Left colon (tissue), 2 donors: ENCODE measurements at regions not wholly inside any gene's neighbourhood (a gene's known extent, or its start where the extent isn't known, plus 50 kb on each side); places are given as distances from the start of the nearest gene placed in this dataset.

Source experiments
- ATAC-seq: fragments of 200-7000 bp; cut with Tn5 transposase; one replicate; pipeline ENCODE4 v1.9.1; 2020; ENCODE audit warnings: mild to moderate bottlenecking, moderate library complexity
- DNase-seq, 2 donors: peaks; one replicate each; pipeline ENCODE4 v3.0.0-alpha.2; 2020
- intact Hi-C, 2 donors: fragments of 100-400 bp; cut with DNase I in 1 of 2; cut with micrococcal nuclease in 1 of 2; formaldehyde crosslinking; loops; one replicate each; pipeline versions ENCODE4 v1.11.2 to v1.14.0; 2022; cut with DNase I, micrococcal nuclease
- donor health status: DM: no; HTN: no; CAD: no.
- donor health status: DM: yes; HTN: yes; CAD: no.

DNA sequence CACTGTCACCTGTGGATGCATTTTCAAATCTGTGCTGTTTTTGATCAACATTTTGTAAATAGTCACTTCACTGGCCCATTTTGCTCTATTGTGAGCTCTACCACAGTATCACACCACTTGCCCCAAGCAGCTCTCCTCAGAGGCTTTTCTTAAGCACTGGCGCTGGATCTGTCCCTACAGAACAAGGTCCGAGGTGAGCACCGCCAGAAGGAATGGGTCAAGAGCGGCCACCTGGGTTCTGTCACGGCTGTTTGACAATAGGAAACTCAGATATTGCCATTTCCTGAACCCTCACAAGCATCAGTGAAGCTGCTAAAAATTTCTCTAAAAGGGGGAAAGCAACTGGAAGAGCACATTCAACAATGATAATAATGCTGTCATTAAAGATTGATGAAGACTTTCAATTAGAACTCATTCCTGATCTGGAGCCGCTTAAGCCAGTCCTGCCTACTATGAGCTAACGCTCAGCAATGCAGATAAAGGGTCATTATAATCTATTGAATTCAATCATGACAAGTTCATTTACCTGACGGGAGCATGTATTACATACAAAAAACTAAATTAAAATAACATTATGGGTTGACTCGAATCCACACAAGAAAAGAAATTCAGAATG lies 514.0 kb downstream of the GALR1 start:
- intact Hi-C loops: no loop called here
- DNase-seq: no peak
- no peak for ATAC-seq

DNA sequence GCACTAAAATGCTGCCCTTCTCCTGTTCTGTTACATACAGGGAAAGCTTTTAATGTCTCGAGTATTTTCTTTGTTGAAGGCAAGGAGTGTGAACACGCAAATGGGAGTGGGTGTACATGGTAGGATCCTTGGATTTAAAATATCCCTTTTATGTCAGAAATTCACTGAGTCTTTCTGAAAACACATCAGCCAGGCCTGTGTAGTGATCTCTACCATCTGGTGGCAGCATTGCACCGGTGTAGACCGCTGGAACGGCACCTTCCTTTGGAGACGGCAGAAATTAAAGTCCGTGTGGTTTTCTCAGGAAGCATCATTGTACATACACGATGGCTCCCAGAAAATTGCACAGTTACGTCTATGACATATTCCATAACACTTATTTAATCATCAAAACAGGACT lies 515.8 kb downstream of the GALR1 start:
- DNase-seq (peak in 1 of 2 donors; percentile 8), ATAC-seq (no peak)

DNA sequence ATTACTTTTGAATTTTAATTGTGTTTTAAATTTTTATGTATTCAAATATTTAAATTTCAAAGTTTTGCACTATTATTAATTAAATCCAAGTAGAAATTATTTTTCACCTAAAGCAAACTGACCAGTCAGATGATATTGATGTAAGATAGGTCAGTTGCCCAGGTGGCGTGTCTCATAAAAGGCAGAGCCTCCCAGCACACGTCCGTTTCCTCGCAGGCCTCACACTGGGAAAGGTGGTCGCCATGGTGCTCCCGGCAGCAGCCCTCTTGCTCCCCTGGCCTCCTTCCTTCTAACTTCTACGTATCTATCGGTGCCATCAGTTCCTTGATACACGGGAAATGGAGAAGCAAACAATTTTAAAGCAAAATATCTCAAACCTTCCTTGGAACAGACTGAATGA lies 516.8 kb downstream of the GALR1 start:
- no peak for ATAC-seq
- intact Hi-C loops: no loop called here
- DNase-seq: no peak

More for the DNA sequence above, 515.8 kb downstream of the GALR1 start:
- intact Hi-C loops: no loop called here

DNA sequence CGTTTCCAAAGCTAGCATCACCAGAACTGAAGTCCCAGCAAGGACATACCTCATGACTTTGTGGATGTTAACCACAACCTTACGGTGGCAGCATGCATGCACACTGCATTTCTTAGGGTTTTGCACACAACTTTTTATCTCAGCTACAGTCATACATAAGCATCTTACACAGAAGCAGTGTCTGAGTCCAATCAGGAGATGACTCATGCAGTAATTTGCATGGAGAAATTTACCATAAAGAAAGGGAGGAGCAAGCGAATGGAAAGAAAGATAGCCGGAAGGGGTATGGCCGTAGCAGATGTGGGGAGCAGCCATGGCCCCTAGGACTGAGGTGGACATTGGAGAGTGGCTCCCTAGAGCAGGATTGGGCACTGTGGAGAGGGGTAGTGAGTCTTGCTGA lies 522.5 kb downstream of the GALR1 start:
- no peak for ATAC-seq
- intact Hi-C loops: no loop called here
- no peak for DNase-seq

DNA sequence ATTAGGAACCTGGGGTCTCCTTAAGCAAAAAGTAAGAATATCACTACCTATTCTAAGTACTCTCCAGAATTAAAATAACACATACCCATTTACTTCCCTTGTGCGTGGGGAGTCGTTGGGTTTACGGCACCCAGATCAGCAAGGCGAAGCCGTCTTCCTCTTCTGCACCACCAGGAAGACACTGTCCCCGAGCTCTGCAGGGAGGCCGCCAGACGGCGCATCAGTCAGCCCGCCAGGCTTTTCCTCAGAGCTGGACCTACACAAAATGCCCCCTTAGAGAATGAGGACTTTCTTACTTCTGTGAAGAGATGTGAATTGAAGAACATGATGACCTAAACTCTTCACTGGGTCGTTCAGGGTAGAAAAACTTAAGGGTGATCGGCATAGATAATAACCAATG lies 526.5 kb downstream of the GALR1 start:
- ATAC-seq: no peak
- no peak for DNase-seq

DNA sequence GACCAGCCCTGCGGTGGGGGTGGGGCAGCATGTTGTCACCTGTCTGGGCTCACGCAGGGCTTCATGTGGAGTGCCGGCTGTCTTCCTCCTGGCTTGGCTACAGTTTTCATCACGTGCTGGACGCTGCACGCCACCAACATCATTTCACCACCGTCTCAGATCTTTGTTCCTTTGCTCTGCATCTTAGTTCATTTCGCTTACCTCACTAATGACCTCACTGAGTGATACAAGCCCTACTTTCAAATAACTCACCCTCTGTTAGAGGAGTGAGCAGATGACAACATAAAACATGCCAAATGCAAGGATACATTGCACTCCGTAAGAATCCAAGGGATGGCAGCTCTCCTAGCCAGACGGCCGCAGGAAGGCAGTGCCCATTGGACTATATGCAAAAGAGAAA lies 527.5 kb downstream of the GALR1 start:
- ATAC-seq: no peak
- no peak for DNase-seq
- intact Hi-C loops: no loop called here

More for the DNA sequence above, 526.5 kb downstream of the GALR1 start:
- intact Hi-C loops: no loop called here

DNA sequence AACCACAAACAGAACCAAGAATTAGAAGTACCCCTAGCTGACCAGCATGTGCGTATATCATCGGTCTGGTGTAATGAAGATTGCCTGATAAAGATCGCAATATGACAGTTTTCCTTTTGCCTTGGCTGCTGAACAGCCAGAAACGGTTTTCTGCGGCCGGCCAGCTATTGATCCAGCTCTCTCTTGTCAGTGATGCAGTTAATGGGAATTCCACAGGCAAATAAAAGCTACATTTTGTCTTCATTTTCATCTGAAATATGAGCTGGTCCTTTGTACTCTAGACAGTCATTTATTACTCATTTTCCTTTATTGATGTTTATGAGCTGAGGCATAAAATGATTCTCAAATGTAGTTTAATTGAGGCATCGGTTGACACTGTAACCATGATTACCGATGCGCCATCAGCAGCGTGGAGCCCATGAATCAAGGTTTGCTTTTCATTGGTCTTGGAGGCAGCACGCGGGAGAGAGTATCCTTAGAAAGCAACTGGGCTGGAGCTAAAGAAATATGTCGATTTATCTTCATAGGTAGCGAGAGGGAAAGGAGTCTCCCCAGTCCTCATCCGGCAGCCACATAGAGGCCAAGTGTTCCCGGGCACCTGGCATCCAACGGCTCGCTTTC lies 535.2 kb downstream of the GALR1 start:
- DNase-seq (no peak), ATAC-seq (no peak)
- intact Hi-C loops: no loop called here

DNA sequence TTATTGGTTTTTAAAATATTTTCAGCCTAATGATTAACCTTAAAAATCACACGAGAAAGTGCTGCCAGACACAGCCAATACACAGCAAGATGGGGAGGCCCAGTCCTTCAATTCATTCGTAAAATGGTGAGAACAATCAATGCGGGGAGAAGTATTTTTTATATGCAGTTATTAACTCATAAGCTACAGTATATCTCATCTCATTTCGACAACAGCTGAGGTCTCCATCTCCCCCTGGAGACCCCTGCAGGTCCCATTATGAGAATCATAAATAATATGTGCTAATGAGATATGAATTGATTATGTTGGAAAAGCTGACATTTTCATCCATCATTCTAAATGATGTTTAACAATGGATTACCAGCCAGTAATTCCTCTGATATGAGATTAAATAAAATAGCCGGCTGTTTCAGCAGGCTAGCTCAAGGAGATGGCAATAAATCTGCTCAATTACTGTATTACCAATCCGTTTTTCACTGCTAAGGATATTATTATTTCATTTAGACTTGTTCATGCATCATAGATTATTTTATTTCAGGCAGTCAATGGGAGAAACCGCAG lies 535.8 kb downstream of the GALR1 start:
- intact Hi-C loops: no loop called here
- ATAC-seq: no peak
- no peak for DNase-seq

DNA sequence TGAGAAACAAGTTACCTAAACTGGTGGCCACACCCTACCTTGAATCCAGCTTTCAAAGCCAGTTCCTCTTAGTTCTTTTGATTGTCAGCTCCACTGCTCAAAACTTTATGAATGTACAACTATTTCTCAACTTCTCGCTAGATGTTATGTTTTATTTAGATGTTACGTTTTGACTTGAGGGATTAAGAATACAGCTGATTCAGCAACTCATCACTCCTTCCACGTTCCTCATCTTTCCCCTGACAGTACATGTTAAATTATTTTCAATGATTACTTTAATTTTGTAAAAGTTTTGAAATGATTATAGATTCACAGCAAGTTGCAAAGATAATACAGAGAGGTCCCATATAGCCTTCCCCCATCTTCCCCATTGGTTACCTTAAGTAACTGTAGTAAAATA lies 553.4 kb downstream of the GALR1 start:
- DNase-seq: no peak
- ATAC-seq: no peak
- intact Hi-C loops: no loop called here

DNA sequence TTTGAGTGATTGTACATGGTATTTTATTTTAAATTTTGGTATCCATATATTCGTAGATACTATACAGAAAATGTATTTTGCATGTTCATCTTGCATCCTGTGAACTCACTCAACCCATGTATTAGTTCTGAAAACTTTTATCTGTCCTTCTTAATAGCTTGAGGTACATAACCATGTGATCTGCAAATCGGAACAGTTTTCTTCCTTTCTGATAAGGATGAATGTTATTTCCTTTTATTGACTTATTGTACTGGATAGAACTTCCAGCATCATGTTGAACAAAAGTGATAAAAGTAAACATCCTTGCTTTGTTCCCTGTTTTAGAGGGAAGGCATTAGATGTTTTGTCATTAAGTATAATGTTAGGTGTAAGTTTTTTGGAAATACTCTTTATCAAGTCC lies 554.7 kb downstream of the GALR1 start:
- ATAC-seq (no peak), DNase-seq (no peak)
- intact Hi-C loops: no loop called here

DNA sequence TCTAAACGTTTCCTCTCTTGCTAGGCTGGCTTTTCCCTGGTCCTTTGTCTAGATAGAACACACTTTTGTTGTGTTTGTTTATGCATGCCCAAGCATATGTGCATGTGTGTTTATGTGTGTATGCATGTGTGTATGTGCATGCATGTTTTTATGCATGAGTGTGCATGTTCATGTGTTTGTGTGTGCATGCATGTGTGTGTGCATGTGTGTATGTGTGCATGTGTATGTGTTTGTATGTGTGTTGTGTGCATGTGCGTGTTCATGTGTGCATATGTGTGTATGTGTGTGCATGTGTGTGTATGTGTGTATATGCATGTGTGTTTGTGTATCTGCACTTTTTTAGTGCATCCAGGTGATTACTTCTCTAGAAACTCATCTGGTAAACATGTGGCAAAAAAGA lies 558.0 kb downstream of the GALR1 start:
- ATAC-seq: no peak
- no peak for DNase-seq
- intact Hi-C loops: no loop called here

DNA sequence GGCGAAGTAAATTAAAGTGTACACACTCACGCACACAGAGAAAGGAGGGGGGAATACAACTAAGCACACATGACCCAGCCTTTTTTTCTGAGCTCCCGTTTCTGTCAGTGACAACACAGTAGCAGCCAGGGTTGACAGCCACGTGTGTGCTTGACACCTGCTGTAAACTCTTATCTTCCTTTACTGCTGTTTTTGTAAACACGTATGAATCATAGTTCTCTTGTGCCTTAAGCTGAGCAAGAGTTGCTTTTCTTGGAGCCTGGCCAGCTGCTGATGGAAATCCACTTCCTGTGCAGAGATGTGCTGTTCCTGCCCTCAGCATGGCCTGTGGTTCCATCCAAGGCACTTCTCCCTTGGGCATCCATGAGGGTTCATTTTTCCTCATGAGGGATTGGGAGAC lies 561.9 kb downstream of the GALR1 start:
- intact Hi-C loops: no loop called here
- peak in 1 of 2 donors; percentile 44 for DNase-seq
- peak; percentile 89 for ATAC-seq

DNA sequence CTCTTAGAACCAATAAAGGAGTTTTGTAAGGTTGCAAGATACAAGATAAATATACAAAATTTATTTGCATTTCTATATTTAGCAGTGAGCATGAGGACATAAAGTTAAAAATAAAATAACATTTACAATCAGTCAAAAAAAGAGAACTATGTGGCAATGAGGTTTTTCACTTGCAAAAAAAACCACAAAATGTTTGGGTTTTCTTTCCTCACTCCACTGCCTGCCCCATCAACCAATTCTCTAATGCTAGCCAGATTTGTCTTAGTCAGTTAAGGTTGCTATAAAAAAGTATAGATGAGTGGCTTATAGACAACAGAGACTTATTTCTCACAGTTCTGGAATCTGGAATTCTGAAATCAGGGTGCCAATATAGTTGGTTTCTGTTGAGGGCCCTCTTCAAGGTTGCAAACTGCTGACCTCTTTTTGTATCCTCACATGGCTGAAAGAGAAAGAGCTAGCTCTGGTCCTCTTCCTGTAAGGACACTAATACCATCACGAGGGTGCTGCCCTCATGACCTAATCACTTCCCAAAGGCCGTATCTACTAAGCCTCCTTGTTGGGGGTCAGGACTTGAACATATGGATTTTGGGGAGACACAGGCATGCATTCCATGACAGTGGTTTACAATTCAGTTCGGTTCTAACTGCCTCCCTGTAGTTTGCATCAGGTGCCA lies 566.2 kb downstream of the GALR1 start:
- intact Hi-C loops: no loop called here
- ATAC-seq (no peak), DNase-seq (no peak)

DNA sequence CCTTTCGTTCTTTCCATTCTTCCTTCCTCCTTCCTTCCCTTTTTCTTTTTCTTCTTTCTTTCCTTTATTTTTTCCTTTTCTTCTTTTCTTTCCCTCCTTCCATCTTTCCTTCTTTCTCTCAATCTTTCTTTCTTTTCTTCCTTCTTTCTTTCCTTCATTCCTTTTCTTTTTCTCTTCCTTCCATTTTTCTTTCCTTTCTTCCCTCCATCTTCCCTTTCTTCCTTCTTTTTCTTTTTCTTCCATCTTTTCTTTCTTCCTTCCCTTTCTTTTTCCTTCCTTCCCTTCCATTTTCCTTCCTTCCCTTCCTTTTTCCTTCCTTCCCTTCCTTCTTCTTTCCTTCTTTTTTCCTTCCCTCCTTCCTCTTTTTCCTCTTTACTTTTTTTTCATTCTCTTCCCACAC lies 568.7 kb downstream of the GALR1 start:
- ATAC-seq (no peak), DNase-seq (no peak)

DNA sequence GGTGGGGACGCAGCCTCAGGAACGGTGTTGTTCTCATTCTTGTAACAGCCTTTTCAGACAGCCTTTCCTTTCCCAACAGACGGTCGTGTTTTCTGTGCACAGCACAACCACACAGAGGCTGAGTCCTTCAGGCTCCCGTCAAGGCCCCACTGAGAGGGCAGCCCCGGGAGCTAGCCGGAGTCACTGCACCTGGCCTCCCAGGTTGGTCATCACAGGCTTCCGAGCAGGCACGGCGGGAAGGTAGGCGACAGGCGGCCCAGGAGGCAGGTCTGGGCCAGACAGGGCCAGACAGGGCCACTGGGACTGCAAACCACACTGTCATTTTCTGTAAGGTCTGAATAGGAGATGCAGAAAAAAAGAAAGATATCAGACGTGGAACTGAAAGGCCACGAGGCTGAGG lies 570.8 kb downstream of the GALR1 start:
- no peak for ATAC-seq

More for the DNA sequence above, 568.7 kb downstream of the GALR1 start:
- intact Hi-C loops: no loop called here

DNA sequence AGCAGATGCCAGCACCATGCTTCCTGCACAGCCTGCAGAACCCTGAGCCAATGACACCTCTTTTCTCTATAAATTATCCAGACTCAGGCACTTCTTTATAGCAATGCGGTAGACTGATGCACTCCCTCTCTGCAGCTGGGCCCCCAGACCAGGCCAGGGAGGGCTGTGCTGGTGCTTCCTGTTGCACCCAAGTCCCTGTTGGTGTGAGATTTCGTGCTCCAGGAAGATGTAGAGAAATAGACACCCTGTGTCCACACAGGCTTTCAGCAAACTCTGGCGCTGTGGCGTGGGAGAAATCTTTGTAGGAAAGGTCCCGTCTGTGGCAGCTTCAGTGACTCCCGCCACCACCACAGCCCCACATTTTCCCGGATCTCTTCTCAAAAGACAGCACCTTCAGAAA lies 572.2 kb downstream of the GALR1 start:
- DNase-seq: no peak

More for the DNA sequence above, 570.8 kb downstream of the GALR1 start:
- DNase-seq: no peak
- intact Hi-C loops: no loop called here

DNA sequence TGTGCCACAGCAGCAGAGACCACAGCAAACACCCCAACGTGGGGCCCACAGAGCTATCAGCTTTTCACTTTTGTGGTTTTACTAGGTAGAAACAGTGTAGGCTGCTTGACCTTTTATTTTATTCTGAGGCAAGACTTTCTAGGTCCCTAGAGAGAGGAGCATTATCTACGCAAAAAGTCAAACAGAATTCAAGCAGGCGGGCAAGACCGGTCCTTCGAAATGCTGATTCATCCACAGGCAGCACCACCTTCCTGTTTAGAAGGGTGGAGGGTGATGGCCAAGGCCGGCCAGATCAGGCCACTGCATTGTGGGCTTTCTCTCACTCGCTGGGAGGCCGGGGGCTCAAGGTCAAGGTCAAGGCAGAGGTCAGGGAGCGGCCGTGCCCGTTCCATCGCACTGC lies 573.0 kb downstream of the GALR1 start:
- ATAC-seq (no peak), DNase-seq (no peak)
- intact Hi-C loops: no loop called here

More for the DNA sequence above, 572.2 kb downstream of the GALR1 start:
- intact Hi-C loops: no loop called here
- ATAC-seq: no peak

DNA sequence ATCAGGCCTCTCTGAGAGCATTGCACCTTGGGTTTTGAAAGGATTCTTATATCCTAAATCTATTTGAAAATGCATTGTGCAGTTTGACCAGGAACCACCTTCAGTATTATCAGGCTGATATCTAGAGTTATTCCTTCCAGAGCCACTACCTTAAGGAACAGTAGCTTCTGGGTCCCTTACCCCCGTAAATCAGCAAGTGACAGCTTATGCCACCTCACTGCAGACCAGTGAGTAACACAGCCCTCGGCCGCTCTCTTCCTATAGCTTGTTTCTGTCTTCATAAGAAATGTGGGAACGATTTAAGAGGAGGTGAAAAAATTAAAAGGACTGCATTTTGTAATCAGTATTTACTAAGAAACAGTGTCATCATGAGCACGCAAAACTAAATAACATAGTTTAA lies 584.2 kb downstream of the GALR1 start:
- intact Hi-C loops: no loop called here
- DNase-seq: no peak
- ATAC-seq: no peak

DNA sequence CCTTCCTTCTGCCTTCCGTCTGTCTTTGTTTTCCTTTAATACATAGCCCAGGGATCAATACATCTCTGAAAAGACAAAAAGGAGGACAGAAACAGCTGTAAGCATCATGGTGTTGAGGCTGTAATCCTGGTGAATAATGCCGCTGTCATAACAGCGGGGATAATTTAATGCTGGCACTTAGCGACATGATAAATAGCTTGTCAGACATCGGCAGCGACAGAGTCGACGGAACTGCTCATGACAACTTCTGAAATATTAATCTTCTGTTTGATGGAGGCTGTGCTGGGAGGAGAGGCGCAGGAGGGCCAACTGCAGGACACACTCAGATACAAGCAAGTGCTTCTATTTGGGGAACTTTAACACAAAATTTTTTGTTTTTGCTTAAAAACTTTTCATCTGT lies 602.2 kb downstream of the GALR1 start:
- intact Hi-C loops: no loop called here
- no peak for DNase-seq
- no peak for ATAC-seq

DNA sequence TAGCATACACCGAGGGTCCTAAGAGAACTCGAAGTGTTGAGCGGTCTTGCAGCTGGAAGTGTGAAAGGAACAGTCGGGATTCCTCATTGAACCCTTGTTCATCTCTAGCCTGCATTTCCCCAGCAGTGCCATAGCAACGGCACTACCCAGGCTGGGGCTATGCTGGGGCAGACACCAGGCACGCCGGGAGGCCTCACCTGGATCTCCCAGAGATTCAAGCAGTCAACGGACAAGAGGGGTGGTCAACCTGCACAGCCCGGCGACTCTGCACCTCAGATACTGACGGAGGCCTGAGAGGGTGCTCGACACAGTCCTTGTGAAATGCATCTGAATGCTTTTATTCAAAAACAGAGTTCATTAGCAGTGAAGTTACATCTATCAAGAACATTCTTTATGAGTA lies 604.2 kb downstream of the GALR1 start:
- DNase-seq (no peak), ATAC-seq (no peak)
- intact Hi-C loops: no loop called here
